Ovary (tissue), 3 donors: ENCODE measurements at regions not wholly inside any gene's neighbourhood (a gene's known extent, or its start where the extent isn't known, plus 50 kb on each side); places are given as distances from the start of the nearest gene placed in this dataset.

Experiments used
- CTCF ChIP-seq, 3 donors: fragments of 450-650 bp in 2 of 3; fragments of 200-600 bp in 1 of 3; IDR thresholded peaks; one replicate each; pipeline versions ENCODE4 v1.5.1 to v1.8.0; 2016 to 2022; ENCODE audit warnings: antibody characterized with exemption in 3 of 3, mild to moderate bottlenecking in 1 of 3
- EP300 ChIP-seq: sonication (generic); formaldehyde crosslinking; IDR thresholded peaks from one replicate; pipeline ENCODE4 v1.6.1; 2017; ENCODE audit warnings: antibody characterized with exemption
- POLR2A ChIP-seq: fragments of 450-650 bp; IDR thresholded peaks from one replicate; pipeline ENCODE4 v1.6.1; 2017; ENCODE audit warnings: antibody characterized with exemption, mild to moderate bottlenecking, moderate library complexity
- donor health status: DM: no; HTN: no; CAD: no.

DNA sequence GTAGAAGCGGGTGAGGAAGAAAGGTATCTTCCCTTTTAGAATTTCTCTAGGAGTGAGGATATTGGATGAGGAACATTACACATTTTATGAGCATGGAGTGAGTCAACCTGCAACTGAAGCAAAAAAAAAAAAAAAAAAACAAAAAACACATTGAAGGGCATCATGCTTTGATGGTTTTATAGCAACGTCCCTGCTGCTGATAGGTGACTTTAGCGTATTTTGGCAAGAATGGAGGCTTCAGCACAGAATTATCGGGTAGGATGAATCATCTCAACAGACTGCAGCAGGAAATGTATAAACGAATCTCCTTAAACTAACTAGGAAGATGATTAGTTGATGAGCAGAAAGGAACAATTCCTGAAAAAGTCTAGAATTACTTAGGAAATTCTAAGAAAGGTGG lies 1359.6 kb upstream of the ATXN8OS start:
- no peak for TF ChIP-seq CTCF (IDR thresholded peaks at IDR 0.05)
- no peak for TF ChIP-seq POLR2A
- no peak for TF ChIP-seq EP300
